H1 (cell line): ENCODE measurements at regions not wholly inside any gene's neighbourhood (a gene's known extent, or its start where the extent isn't known, plus 50 kb on each side); places are given as distances from the start of the nearest gene placed in this dataset.

Source experiments
- CHD1 ChIP-seq: IDR thresholded peaks from 2 replicates; pipeline ENCODE4 v1.6.1; 2012; ENCODE audit warnings: low read depth, low read length, improper control_type of control experiment
- TAF7 ChIP-seq: optimal IDR thresholded peaks from 2 replicates; pipeline ENCODE3; 2011; ENCODE audit warnings: low read depth, mild to moderate bottlenecking, inconsistent platforms, low read length, moderate library complexity, borderline replicate concordance

GRCh38 chr10:62457598-62457997 is 83.4 kb downstream of the ZNF365 start (continued):
- TF ChIP-seq TAF7: no peak
- no peak for TF ChIP-seq CHD1
